ENCODE measurements at regions not wholly inside any gene's neighbourhood (a gene's known extent, or its start where the extent isn't known, plus 50 kb on each side); places are given as distances from the start of the nearest gene placed in this dataset.

DNA sequence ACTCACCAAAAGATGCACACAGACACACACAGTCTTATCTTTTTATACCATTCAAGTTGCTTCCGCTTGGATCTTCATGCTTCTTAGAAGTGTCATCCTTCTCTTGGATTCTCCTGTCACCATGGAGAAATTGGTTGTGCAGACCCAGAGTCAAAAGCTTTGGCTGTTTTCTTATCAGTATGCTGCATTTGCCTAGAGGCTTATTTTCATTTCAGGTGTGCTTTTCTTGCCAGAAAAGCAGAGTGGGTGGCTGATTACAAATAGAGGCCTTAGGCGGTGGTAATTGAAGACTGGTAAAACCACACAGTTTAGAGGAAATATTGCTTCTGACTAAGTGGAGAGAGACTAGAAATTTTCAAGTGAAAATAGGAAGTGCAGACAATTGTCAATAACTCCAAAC is 70.2 kb upstream of the TLE4 start:
- Mint-ChIP-seq H3K4me3 (no peak overlapping the region), H3K27me3 (ENCODE audit: low read depth) (peaks cover 2% of the 10 kb centered on the region), H3K9me3 (peaks cover 3% of the 10 kb centered on the region), H3K4me1 (ENCODE audit: low read depth) (no peaks in the 10 kb centered on the region), H3K36me3 (ENCODE audit: low read depth) (no peaks in the 10 kb centered on the region), H3K27ac (no peak overlapping the region)
- CTCF ChIA-PET: no interaction called here
- intact Hi-C loops (cut with micrococcal nuclease): no loop called here
- no peak for DNase-seq

GRCh38 chr9:79507801-79508200 is 64.0 kb upstream of the TLE4 start:
- H3K9me3 Mint-ChIP-seq: no peaks in the 10 kb centered on the region
- intact Hi-C loops (cut with micrococcal nuclease): no loop called here
- CTCF ChIA-PET: no interaction called here

DNA sequence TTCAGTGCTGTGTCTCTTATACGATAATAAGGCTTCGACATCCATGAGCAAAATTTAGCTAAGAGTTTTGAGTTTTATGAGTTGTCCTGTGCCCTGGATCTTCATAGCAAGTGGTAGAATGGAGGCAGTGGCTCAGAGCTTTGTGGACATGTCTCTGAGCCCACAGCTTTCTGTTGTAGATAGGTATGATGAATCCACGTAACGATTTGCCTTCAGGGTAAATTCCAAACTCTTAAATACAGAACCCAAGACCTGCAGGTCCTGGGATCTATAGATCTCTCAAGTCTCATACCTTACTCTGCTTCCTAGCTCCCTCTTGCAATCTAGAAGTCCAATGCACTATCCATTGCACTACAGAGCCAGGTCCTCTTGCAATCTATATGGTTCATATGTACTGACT is 59.5 kb upstream of the TLE4 start:
- Mint-ChIP-seq H3K9me3 (no peaks in the 10 kb centered on the region), H3K4me3 (no peak overlapping the region), H3K36me3 (ENCODE audit: low read depth) (no peaks in the 10 kb centered on the region), H3K27me3 (ENCODE audit: low read depth) (peaks cover 2% of the 10 kb centered on the region), H3K27ac (no peak overlapping the region), H3K4me1 (ENCODE audit: low read depth) (no peaks in the 10 kb centered on the region)
- intact Hi-C loops (cut with micrococcal nuclease): no loop called here
- CTCF ChIA-PET: no interaction called here
- no peak for DNase-seq

More at GRCh38 chr9:79507801-79508200, 64.0 kb upstream of the TLE4 start:
- H3K4me3 Mint-ChIP-seq: no peak overlapping the region
- no peaks in the 10 kb centered on the region for H3K4me1 Mint-ChIP-seq (ENCODE audit: low read depth)
- peaks cover 2% of the 10 kb centered on the region for H3K27me3 Mint-ChIP-seq (ENCODE audit: low read depth)
- no peaks in the 10 kb centered on the region for H3K36me3 Mint-ChIP-seq (ENCODE audit: low read depth)
- H3K27ac Mint-ChIP-seq: no peak overlapping the region
- DNase-seq: no peak

Data from activated naive CD4-positive, alpha-beta T cell treated with anti-CD3 and anti-CD28 coated beads for 36 hours (primary cell).